ENCODE measurements at regions not wholly inside any gene's neighbourhood (a gene's known extent, or its start where the extent isn't known, plus 50 kb on each side); places are given as distances from the start of the nearest gene placed in this dataset.

DNA sequence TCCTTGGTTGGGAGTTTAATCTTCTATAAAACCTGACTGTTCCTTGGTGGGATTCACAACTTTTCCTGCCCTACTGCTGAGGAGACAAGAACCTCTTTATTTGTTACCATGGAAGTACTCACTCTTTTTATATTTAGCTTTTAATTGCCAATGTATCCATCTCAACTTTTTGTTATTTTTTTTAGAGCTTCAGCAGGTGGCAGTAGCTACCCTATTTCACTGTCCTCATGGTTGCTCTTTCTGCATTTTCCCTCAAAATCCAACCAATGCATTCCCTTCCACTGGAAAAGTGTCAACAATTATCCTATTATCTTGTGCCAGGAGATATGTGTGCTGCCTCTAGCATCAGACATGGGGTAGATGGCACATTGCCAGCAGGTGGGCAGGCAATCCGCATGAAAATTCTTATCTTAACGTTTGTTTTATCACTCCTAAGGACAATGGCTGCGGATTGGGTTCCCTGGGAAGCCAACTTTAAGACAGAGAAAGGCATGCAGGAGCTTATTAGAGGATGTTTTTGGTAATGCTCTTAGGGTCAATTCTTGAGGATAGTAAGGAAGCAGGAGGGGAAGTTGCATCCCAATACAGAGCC is 406.4 kb downstream of the SNAPC1 start:
- no peak for DNase-seq

DNA sequence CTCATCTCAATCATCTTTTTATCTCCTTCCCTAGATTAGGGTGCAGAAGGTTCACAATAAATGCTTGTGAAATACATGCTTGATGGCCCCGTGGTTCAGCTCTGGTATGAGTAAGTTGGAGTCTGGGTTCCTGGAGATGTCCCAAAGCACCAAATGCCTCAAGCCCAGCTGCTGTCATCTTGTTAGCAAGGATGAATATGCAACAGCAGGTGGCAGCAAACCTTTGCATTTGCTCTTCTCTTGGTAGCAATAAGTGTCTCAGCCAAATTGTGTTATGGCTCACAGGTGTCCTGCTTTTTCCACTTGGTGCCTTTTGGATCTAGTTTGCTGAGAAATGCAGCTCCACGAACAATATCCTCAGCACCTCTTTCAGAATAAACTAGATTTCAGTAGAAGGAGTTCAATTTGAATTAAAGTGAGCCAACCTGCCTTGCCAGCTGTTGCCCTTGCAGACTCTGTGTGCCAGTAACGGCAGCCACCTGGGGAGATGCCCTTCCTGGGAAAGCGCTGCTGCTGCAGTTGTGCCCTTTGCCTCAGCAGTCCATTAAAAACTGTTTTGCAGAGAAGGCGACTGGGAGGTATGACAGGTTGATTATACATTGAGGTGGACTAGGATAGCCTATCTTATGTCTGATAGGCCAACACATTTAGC is 417.3 kb downstream of the SNAPC1 start:
- no peak for DNase-seq

DNA sequence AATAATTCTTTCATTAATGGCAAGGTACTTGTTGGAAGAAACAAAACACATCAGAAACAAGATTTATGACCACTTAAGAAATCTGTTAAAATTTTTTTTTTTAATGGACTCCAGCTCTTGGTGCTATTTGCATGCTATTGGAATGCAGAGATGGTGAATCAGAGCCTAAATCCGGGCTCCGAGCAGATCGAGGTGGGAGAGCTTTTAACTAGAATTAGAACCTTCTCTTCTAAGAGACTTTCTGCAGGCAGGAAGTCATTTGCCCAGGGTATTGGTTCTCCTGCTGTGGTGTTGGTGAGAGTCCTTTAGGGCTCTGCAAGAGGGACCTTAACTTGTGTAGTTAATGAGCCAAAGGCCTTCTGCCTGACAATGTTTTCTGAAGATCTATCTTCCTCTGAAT is 419.4 kb downstream of the SNAPC1 start:
- DNase-seq: no peak

DNA sequence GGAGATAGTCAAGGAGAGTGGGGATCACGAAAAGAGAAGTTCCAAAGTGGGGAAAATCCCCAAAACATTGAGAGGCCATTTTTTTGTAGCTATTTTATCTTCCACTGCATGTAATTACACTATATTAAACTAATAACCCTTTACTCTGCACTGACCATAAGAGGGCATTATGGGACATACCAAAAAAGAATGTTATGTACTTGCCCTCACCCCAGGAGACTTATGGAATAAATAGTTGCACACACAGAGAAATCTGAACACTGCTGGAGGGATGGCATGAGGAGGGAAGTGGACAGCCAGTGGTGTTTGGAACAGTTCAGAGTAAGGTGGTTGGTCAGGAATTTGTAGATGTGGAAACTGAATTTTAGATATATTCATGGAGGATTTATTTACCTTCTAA is 422.9 kb downstream of the SNAPC1 start:
- DNase-seq: no peak

DNA sequence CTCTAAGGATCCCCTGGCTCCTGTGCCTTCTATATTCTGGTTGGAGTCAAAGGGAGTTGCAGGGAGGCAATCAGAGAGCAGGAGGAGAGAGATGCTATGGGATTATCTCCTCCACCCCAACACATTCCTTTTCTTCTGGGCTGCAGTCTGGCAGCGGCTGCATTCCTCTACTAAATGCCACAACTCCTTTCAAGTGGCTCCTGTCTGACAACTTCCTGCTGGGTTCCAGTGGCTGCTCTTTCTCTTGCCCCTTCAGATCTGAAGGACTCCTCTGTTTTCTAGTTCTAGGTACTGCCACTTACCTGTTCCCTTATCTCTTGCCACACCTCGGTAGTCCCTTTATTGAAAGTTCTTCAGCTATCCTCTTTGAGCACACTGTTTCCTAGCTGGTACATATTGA is 425.0 kb downstream of the SNAPC1 start:
- DNase-seq: no peak

DNA sequence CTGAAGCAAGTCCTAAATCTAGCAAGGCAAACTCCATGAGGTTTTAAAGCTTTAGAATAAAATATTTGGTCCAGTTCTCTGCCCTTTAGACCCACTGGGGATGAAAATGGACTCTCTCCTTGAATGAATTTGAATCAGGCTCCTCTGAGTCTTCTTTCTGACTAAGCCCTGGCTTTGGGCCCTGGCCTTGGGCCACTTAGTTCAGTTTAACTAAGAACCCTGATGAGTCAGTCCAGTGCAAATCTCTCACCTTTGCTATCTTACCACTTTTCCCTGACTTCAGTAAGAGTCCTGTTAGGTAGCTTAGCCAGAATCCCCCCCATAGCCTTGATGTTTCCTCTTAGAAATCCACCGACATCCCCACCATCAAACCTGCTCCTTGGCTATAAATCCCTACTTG is 427.5 kb downstream of the SNAPC1 start:
- DNase-seq: no peak

DNA sequence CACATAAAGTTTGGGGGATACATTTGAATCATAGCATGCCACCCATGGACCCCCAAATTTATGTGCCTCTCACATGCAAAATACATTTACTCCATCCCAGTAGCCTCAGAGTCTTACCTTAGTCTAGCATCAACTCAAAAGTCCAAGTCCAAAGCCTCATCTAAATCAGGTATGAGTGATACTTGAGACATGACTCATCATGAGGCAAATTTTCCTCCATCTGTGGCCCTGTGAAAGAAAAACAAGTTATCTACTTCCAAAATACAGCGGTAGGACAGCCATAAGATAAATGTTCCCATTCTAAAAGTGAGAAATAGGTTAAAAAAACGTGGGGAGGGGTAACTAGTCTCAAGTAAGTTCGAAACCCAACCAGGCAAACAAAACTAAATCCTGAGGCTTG is 444.2 kb downstream of the SNAPC1 start:
- DNase-seq: no peak

DNA sequence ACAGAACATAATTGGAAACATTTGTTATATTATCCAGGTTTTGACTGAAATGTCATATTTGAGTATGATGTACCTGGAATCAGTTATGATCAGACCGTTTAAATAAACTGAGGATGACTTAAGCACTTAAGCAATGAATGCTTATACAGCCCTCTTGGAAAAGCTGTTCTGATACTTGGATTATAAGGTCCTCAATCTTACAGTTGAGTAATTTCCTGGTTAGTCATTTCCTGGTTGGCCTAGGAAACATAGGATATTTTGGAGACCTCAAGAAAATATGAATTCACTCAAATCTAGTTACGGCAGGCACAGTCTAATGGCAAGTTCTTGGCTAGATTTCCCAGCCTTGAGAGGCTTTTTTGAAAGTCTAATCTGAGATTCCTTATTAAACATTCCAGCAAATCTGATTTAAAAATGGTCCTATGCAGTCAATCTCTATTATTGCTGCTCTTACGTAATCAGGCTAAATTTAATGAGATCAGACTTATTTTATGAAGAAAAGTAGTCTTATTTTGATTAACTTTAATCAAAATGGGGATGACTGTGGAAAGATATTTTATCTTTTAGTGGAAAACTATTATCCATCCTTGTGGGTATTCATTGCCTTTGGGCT is 447.2 kb downstream of the SNAPC1 start:
- no peak for DNase-seq

DNA sequence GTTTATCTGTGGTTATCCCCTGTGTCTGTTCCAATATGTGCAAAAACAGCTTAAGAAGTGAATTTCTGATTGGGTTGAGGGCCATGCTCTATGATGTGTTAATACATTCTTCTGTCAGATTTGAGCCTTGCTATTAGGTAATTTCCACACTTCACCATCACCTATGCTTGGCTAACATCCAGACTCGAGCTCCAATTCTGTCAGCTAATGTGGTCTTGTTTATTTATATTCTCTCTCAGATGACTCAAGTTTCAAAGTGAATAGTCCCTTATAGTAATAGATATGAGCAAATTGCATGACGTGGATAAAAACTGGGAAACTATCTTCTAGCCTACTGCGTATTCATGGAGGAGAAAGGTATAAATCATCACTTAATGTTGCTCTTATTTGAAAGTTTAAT is 451.3 kb downstream of the SNAPC1 start:
- no peak for DNase-seq

DNA sequence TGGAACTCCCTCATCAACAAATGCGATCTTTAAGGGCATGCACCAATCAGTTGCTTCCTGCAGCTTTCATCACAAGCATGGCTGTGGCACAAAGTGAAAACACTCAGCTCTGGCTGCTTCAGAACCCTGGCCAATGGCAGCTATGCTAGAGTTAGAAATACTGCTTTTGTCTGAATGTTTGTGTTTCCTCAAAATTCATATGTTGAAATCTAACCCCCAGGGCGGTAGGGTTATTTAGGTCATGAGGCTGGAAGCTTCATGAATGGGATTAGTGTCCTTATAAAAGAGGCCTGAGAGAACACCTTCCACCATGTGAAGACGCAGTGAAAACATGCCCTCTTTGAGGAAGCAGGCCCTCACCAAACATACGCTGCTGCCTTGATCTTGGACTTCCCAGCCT is 453.9 kb downstream of the SNAPC1 start:
- no peak for DNase-seq

DNA sequence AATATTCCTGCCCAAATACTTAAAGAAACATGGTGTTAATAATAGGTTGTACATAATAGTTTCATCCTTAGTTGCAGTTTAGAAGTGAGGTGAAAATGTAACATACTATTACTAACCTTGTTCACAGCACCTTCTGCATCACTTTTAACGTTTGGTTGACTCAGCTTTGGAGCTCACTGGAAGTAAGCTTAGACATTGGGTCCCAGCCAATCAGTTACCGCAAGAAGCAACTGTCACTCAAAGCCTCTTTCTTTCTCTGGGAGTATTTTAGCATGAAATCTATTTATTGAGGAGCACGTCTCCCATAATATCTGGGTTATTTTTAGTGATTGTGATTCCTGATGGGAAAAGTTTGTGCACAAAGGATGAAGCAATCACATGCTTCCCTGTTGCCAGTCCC is 472.6 kb downstream of the SNAPC1 start:
- no peak for DNase-seq

DNA sequence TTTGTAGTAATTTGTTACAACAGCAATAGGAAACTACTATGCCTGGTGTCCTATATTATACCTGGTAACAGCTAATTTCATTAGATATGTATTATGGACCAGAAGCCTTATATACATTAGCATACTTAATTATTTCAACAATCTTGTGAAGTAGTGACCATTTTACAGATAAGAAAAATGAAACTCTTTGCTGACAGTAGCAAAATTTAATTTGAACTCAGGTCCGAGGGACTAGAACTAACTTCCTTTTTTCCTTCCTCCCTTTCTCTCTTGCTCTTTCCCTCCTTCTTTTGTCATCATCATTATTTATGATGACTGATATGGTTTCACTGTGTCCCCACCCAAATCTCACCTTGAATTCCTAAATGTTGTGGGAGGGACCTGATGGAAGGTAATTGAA is 482.0 kb downstream of the SNAPC1 start:
- DNase-seq: no peak

DNA sequence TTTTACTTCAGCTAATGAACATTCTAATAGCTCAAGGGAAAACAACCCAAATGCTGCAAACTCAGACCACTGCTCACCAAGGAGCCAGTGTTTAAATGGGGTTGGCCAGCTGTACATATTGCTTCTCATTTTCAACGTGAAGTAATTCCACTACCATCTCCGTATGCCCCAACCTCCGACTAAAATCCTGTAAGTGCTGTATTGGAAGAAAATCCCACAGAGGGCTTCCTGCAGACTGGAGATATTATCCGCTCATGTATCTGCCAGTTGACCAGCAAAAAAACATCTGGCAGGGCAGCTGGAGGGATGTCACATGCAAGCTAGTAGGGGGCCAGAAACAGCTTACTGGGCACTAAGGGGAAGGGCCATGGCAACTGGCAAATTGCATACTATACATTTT is 485.0 kb downstream of the SNAPC1 start:
- DNase-seq: no peak

DNA sequence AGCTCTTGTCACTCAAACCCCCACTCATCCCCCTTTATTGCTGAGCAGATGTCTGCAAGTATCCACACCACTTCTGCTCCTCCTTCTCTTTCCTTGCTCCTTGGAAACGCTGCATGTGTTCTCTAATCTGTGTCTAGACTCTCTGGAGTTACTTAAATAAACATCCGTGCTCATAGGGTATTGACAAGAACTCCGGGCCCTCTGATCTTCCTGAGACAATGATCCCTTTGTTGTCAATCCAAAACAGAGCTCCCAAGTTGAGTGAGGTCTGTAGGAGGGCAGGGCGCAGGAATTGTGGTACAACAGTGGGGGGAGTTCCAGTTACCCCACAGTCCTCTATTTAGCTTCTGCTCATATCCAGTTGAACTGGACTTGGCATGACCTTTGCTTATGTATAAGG is 489.0 kb downstream of the SNAPC1 start:
- no peak for DNase-seq

DNA sequence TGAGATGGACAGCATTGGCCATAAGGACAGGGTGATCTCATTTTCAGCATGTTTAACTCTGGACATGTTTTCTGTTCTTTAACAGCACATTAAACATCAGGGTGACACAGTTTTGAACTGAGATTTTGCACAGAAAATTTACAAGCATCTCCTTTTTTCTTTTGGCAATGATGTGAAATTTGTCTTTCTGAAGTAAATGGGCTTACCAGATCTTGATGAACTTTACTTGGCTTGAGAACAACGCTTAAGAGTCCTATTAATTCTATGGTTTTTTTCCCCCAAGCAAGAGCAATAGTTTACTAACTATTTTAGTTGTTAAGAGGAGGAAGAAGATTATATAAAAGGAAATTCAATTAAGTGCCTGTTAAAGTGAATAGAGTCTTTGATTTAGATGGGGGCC is 491.0 kb downstream of the SNAPC1 start:
- no peak for DNase-seq

DNA sequence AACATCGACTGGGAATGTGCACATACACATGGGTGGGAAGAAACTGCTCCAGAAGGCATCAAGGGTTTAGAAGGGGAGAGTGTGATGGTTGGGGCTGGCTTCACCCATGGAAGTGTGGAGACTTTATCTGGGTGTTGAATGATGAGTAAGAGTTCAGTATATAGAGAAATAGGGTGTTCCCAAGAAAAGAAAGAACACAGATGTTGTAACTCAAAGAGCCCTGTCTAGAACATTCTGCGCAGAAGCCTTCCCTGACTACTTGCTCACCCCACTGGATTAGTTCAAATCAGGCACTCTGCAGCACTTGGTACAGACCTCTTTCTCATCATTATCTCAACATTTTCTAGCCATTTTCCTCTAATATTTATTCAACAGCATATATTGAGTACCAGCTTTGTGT is 491.7 kb downstream of the SNAPC1 start:
- DNase-seq: no peak

DNA sequence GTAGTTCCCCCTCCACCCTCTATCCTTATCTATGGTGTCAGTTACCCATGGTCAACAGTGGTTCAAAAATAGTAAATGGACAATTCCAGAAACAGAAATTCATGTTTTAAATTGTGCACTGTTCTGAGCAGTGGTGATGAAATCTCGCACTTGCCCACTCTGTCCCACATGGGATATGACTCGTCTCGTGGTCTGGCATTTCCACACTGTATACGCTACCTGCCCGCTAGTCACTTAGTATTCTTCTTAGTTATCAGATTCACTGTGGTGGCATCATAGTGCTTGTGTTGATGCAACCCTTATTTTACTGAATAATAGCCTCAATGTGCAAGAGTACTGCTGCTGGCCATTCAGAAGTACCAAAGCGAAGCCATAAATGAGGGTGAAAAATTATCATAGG is 507.0 kb downstream of the SNAPC1 start:
- no peak for DNase-seq

DNA sequence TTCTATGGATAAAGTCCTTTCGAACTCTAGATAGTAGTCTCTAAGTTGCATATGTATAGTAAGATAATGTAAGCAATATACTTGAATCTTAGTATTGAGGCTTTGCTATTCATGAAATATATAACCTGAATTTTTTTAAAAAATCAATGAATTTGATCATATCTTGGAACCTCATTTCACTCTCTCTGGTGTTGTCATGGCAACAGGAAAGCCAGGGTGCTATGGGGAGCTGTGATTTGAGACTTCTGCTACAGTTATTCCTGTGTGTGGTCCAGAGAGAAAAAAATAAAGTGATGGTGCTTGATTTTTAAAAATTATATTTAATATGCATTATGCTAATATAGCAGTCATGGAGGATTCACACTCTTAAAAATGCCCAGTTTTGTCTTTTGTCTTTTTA is 508.0 kb downstream of the SNAPC1 start:
- DNase-seq: no peak

DNA sequence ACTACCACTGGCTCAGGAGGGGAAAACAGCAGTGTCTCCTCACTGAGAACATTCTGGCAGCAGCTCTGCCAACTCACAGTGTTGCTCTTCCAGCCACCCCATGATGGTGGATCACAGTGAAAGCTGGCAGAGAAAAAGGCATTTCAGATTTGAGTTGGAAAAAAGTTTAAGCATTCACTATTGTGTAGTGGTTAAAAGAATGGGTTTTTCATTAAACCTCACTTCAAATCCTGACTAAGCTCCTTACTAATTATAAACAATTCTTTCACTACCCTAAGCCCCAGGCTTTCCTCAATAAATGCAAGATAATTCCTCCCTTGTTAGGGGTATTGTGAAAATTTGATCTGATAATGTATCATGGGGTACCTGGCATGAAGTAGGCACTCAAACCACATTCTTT is 518.1 kb downstream of the SNAPC1 start:
- no peak for DNase-seq

DNA sequence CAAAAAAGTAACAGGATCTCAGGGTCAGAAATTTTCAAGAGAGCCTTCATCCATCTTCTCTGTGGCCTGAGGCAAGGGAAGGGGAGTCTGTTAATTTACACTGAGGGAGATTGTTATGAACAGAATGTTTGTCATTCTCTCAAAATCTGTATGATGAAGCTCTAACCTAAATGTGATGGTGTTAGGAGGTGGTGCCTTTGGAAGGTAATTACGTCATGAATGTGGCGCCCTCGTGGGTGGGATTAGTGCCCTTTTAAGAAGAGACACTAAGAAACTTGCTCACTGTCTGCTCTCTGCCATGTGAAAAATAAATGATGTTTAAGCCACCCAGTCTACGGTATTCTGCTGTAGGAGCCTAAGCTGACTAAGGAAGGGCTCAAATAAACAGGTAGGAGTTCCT is 521.6 kb downstream of the SNAPC1 start:
- no peak for DNase-seq

DNA sequence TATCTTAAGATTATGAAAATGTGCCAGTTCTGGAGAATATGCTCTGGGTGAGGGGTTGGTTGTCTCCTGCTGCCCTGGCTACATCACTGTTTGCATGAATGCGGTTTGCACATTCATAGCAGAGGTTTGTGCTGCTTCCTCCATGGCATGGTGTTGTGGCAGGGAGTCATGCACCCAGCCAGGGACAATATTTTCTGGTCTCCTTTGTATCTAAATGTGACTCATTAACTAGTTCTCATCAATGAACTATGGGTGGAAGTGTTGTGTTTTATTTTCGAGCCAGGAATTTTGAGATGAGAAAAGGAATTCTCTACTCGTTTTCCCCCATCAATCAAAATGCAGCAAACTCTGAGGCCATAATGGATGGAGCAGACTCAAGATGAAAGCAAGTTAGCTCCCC is 527.3 kb downstream of the SNAPC1 start:
- no peak for DNase-seq

DNA sequence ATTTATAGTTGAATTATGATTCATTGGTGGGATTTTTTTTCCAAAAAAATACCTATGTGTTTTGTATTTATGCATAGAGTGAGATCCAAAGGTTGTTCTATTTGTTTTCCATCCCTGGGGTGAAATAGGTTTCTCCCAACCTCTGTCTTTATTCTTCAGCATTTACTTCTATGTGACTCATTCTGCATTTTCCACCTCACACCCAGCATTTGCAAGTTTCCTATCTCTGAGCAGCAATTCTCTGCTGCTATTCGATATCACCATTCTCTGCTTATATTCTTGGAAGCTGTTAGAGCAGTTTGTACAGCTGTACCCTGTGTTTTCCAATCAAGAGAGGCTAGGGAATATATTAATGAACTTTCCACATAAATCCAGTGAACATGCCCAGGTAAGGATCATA is 538.9 kb downstream of the SNAPC1 start:
- DNase-seq: no peak

DNA sequence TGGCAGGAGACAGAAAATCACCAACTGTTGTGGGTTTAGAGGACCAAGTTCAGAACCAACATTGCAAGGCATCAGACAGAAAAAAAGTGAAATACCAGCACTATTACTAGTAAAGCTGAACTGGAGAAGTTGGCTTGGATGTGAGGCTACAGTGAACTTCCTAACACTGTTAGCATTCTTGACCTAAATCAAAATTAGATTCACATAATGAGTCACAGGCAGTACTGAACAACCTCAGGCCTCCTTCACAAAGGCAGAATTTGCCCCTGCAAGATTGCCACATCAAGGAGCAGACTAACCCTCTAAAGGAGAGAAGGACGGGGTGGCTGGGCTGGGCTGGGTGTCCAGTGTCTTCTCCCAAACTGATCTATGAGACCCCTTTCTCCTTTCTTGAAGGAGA is 539.7 kb downstream of the SNAPC1 start:
- no peak for DNase-seq

DNA sequence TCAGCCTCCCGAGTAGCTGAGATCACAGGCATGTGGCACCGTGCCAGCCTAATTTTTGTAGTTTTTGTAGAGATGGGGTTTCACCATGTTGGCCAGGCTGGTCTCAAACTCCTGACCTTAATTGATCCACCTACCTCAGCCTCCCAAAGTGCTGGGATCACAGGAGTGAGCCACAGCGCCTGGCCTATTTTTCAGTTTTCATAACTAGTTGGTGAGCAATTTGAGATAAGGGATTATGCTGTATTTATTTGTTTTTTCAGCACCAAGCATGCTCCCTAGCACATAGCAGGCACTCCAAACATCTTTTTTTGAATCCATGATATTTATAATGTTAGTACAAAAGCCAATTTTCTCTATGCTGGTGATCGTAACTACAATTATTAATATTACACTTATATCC is 541.2 kb downstream of the SNAPC1 start:
- DNase-seq: no peak

DNA sequence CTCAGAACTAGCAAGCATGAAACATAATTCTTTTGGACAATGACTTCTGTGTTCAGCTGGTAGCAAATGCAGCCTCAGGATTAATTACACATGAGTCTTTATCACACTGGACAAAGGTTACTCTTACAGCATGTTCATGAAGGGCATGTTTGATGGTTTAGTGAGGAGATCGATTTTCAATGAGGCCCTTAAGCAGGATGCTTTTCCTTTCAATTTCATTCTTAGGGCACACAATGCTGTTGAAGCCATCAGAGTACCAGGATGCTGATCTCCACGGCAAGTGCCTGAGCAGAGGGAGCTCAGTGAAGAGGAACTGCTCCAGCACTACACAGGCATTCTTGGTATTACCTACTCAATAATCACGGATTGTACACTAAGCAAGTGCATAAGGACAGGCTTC is 542.0 kb downstream of the SNAPC1 start:
- DNase-seq: no peak
